SK-N-MC (cell line): ENCODE measurements at regions not wholly inside any gene's neighbourhood (a gene's known extent, or its start where the extent isn't known, plus 50 kb on each side); places are given as distances from the start of the nearest gene placed in this dataset.

ENCODE experiments used
- EZH2 ChIP-seq: fragments of 200-600 bp; sonication (generic); IDR thresholded peaks from one replicate; pipeline ENCODE4 v1.6.1; 2017; ENCODE audit warnings: antibody characterized with exemption
- FOXP2 ChIP-seq: optimal IDR thresholded peaks from 2 replicates; pipeline ENCODE3; 2011; ENCODE audit warnings: mild to moderate bottlenecking, moderate library complexity; ENCODE audit not compliant: insufficient read depth; ENCODE audit errors: extremely low read length, control extremely low read depth
- POLR2AphosphoS5 ChIP-seq: IDR thresholded peaks from 2 replicates; pipeline ENCODE4 v1.6.1; 2012; ENCODE audit warnings: mild to moderate bottlenecking, low read depth, low read length, borderline replicate concordance

- TF ChIP-seq EZH2 (no peak), POLR2AphosphoS5 (no peak), FOXP2 (no peak)
Measured at GRCh38 chr9:79279356-79279755, 292.4 kb upstream of the TLE4 start.
